Left kidney (tissue), 1 donor: ENCODE measurements at regions not wholly inside any gene's neighbourhood (a gene's known extent, or its start where the extent isn't known, plus 50 kb on each side); places are given as distances from the start of the nearest gene placed in this dataset.
A peak's percentile ranks its signal among the peaks of the same experiment; 100 is the strongest.

Experiments used
- DNase-seq: peaks from one replicate; pipeline ENCODE4 v3.0.0-alpha.2; 2013

GRCh38 chr22:48559647-48560388, 1267.9 kb downstream of the BRD1 start:
- DNase-seq: no peak

GRCh38 chr22:48558606-48559402, 1268.9 kb downstream of the BRD1 start:
- DNase-seq: no peak

DNA sequence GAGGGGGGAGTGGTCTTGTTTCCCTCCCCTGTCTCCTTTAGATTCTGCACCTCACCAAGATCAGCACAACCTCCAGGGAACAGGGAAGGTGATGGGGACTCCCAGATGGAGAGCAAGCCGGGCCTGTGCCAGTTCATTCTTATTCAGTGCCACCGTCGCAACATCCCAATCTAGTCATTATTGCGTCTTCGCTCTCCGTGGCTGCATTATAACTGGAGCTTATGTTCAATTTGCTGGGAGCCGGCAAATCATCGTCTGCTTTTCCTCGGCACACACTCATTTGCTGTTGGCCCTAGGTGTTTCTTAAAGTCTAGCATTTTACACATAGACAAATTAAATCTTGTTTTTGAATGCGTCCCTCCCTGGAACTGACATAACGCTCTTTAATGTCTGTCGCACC, 1269.7 kb downstream of the BRD1 start:
- DNase-seq: no peak

DNA sequence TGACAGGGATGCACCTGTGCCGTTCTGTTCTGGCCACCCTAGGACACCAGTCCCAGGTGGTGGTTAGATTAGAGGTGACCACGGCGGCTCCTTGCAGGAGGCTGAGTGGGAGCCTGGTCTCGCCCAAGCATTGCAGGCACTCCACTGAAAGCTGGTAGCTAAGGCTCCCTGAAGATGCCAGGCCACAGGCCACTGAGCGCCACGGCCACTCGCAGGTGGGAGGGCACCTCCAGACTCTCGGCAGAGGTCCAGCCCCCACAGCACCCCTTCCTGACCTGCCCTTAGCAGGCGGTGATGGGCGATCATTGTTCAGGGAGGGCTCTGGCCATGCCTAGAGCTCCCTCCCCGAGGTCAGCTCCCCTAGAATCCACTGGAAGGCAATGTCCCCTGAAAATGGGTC, 1270.2 kb downstream of the BRD1 start:
- DNase-seq: no peak

GRCh38 chr22:48556751-48557150, 1270.9 kb downstream of the BRD1 start:
- no peak for DNase-seq

DNA sequence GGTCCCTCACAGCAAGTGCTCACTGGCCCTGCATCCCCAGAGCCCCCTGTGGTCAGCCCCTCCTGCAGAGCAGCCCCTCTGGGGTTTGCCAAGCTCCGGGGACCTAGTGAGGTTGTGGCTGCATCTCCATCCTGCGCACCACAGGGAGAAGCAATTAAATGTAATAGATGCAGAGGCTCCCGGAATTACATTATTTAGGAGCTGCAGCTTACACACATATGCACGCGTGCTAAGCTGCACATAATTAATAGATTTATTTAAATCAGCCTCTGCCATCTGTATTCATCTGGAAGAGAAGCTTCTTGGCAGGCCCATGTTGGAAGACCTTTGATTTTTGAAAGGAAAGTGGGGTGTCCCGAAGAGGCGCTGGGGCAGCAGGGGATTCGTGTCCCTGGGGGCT, 1271.5 kb downstream of the BRD1 start:
- DNase-seq: no peak

DNA sequence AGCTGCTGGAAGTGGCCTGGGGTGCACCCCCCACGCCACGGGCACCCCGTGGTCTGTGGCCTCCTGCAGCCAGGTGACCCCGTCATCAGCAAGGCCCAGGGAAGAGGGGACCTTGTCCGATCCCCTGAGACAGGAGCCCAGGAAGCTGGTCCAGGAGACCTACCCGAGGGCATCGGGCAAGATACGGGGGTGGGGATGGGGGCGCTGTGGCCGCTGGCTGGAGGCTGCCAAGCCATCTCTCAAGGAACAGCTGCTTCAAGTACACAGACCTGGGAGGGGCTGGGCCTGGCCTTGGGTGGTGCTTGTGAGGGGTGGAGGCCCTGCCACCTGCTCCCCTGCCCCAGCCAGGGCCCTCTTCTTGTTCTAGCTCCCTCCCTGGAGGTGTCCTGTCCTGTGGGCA, 1272.1 kb downstream of the BRD1 start:
- no peak for DNase-seq

GRCh38 chr22:48554893-48555572, 1272.6 kb downstream of the BRD1 start:
- peak; percentile 30 for DNase-seq

DNA sequence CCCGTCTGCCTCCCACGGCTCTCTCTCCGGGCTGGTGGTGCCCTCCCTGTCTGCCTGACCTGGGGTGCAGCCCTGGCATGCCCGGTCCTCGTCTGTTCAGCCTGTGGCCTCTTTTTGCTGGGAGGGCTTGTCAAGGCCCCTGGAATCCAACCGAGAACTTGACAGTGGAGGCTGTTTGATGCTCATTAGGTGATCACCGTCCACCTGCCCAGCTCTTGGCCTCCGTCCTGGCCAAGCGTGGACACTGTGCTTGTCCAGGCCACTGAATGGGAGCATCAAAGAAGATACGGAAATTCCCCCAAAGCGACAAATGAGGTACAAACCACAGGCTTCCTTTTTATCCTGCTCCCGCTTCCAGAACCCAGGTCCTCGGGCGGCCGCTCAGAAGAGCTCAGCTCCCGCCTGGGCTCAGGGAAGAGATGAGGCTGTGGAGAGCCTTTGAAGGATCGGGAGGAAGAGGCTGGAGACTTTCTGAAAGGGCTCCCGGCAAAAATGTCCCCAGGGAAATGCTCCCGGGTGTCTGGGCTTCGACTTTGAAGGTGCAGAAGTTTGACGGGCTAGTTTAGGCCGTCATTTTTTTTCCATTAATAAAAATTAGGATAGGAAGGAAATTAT, 1273.9 kb downstream of the BRD1 start:
- DNase-seq: no peak

GRCh38 chr22:48553119-48553518, 1274.6 kb downstream of the BRD1 start:
- DNase-seq: no peak

GRCh38 chr22:48551716-48552268, 1275.9 kb downstream of the BRD1 start:
- DNase-seq: no peak

DNA sequence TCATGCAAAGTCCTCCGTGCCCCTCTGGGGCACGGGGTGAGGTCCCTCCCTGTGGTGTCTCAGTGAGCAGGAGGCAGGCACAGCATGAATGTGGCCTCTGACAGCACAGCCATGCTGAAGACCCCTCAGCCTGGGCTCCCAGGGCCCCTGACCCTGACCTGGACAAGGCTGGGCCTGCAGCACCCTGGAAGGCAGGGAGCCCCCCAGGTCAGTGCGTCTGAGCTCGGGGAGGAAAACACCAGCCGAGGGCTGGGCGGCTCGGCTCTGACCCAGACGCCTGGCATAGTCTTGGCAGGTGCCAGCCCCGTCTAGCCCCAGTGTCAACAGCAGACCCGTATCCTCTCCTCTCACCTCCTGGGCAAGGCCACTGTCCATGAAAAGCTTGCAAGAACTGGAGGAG, 1276.6 kb downstream of the BRD1 start:
- no peak for DNase-seq

- DNase-seq: no peak
These were observed 1279.3 kb downstream of the BRD1 start for GRCh38 chr22:48548391-48548790.

DNA sequence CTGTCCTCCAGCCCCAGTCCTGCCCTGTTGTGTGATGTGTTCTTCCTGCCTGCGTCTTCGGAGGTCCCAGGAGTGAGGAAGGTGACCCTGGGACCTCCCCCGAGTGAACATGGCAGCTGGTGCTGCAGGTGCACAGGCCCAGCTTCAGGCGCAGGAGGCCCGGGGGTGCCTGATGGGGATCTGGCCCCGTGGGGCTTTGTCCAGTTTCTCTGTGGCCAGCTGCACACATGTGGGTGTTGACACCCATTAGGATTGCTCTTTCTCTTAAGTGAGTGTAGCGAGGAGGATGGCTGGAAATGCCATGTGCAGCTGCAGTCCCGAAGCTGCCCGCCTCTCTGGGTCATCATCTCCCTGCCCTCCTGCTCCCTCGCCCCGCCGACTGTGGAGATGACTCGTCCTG, 1279.7 kb downstream of the BRD1 start:
- DNase-seq: no peak

GRCh38 chr22:48546653-48547424, 1280.8 kb downstream of the BRD1 start:
- DNase-seq: no peak

DNA sequence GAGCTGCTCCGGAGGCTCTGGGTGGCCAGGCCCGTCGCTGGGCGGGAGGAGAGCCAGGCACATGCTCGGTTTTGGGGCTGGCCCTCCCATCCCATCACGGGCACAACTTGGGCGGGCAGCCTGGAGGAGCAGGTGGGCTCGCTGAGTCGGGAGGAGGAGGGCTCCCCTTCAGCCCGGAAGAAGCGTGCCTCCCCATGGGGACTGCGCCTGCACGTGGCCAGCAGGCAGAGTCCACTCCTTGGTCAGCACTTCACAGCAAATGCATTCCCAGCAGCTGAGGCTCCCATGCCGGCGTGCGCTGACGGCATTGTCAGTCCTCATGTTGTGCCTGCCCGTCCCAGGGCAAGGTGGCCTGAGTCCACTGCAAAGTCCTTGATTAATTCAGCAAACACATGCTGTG, 1281.7 kb downstream of the BRD1 start:
- DNase-seq: no peak

DNA sequence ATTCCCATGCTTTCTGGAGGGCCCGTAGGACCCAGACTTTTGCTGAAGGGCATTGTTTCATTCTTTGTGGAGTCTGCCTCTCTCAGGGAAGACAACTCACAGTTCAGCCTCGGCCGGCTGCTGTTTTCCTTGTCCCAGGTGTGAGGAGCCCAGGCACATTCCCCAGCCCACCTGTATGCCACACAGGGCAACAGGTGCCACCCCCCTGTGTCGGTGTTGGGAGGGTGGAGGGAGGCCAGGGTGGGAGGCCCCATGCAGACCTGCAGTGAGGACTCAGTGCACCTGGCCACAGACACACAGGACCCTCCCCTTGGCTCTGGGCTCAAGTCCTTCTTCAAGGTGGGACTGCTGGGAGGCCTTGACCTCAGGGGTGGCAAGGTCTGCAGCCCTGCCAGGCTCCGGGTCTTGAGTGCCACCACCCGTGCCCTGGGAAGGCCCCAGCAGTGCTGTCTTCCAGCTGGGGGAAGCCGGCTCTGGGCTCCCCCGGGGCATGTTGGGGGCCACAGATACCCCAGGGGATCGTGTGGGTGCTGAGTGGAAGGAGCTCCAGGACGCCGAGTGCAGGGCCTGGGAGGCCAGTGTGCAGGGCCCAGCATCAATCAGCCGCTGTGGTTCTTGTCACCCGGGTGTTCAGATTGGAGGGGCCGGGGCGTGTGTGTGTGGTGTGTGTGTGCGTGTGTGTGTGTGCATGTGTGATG, 1286.1 kb downstream of the BRD1 start:
- DNase-seq: no peak

DNA sequence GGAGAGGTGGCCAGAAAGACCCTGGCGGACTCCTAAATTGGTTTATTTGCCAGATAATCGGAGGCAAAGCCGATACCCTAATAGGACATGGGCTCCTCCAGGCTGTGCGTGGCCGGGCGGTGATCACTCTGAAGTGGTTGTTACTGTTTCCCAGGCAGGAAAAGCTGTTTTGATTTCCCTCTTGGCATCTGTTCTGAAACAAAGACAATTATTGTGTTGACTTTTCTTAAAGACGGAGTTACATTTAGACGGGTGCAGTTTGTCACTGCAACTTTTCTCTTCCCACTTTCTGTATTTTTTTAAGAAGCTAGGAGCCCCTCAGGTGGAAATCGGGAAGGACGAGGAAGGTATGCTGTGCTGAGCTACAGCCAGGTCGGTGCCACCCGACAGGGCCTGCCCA, 1288.4 kb downstream of the BRD1 start:
- DNase-seq: no peak

DNA sequence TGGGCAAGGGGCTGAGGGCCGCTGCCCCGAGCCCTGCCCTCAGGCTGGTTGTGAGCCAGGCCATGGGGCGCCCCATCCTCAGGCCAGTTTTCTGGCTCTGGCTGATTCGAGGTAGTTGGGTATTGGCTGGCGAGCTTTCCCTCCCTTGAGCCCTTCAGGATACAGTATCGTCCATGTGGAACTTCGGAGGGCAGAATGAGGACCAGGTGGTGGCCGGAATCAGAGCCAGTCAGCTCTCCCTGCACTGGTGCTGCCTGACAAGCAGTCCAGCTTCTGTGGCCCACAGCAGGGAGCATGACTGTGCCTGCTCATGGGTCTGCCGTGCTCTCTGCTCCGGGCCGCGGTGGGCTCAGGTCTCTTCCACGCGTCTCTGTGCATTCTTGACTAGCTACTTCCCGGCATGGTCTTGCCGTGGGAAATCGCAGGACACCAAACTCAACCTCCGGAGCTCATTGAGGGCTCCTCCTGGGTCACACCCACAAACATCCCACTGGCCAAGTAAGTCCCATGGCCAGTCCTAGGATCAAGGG, 1289.3 kb downstream of the BRD1 start:
- DNase-seq: no peak

- DNase-seq: no peak
These were observed 1290.4 kb downstream of the BRD1 start for GRCh38 chr22:48537343-48537680.
